Lung (tissue), 11 donors: ENCODE measurements at regions not wholly inside any gene's neighbourhood (a gene's known extent, or its start where the extent isn't known, plus 50 kb on each side); places are given as distances from the start of the nearest gene placed in this dataset.
"Not testable (repeated sequence)": the region's sequence is repeated elsewhere in the genome, so short reads cannot be mapped to it uniquely, and the experiment has no call there.

Experiments
- ATAC-seq: fragments of 200-7000 bp; cut with Tn5 transposase; one replicate; pipeline ENCODE4 v1.9.1; 2020; ENCODE audit warnings: moderate number of reproducible peaks; ENCODE audit not compliant: insufficient read depth, low FRiP score
- DNase-seq, 3 donors: peaks; one replicate each; pipeline ENCODE4 v3.0.0-alpha.2; 2013 to 2017
- H3K27ac ChIP-seq, 2 donors: one replicate each; pipeline ENCODE4 v1.5.1; 2013; ENCODE audit warnings: mild to moderate bottlenecking in 2 of 2, moderate library complexity in 2 of 2, control low read depth in 1 of 2, inconsistent platforms in 1 of 2, low read depth in 1 of 2, low read length in 1 of 2
- H3K27me3 ChIP-seq, 3 donors: one replicate each; pipeline ENCODE4 v1.5.1; 2013; ENCODE audit warnings: low read length in 2 of 3; ENCODE audit not compliant: control insufficient read depth in 3 of 3, insufficient read depth in 3 of 3
- H3K36me3 ChIP-seq, 4 donors: one replicate each; pipeline ENCODE4 v1.5.1; 2013; ENCODE audit warnings: low read length in 4 of 4, mild to moderate bottlenecking in 1 of 4, moderate library complexity in 1 of 4; ENCODE audit not compliant: control insufficient read depth in 4 of 4, insufficient read depth in 4 of 4
- H3K4me1 ChIP-seq, 5 donors: one replicate each; pipeline ENCODE4 v1.5.1; 2013; ENCODE audit warnings: low read length in 5 of 5, mild to moderate bottlenecking in 2 of 5, moderate library complexity in 1 of 5; ENCODE audit not compliant: control insufficient read depth in 5 of 5, insufficient read depth in 5 of 5
- H3K4me3 ChIP-seq: one replicate; pipeline ENCODE4 v1.5.1; 2013; ENCODE audit warnings: mild to moderate bottlenecking, control low read depth, moderate library complexity
- H3K9ac ChIP-seq, 2 donors: one replicate each; pipeline ENCODE4 v1.5.1; 2013; ENCODE audit warnings: low read length in 2 of 2, control low read depth in 1 of 2; ENCODE audit not compliant: insufficient read depth in 1 of 2
- H3K9me3 ChIP-seq, 4 donors: one replicate each; pipeline ENCODE4 v1.5.1; 2013; ENCODE audit warnings: low read length in 3 of 4, mild to moderate bottlenecking in 1 of 4, moderate library complexity in 1 of 4; ENCODE audit not compliant: control insufficient read depth in 4 of 4, insufficient read depth in 3 of 4
- CTCF ChIP-seq: IDR thresholded peaks from 2 replicates; pipeline ENCODE4 v1.5.1; 2012; ENCODE audit warnings: mild to moderate bottlenecking; ENCODE audit errors: control extremely low read depth, extremely low read depth
- WGBS, 2 donors: extraction: QIAGEN DNeasy Blood & Tissue Kit; methylation state at CpG; one replicate each; pipeline ENCODE4 v1.1.7; 2013; 5-methylcytosine and 5-hydroxymethylcytosine counted together
- donor health status: control.
- donor health status: control.
- donor health status: Bipolar disorder and iron deficiency.
- donor health status: healthy.
- donor health status: DM: yes; HTN: yes; CAD: no.

- DNase-seq = no peak
- Histone ChIP-seq H3K27ac (no peak overlapping the region), H3K9ac (no peak overlapping the region), H3K27me3 (peaks cover 0 to 2% (median 0%) of the 10 kb centered on the region in 3 donors), H3K4me3 (no peak overlapping the region), H3K4me1 (no peaks in the 10 kb centered on the region), H3K36me3 (no peaks in the 10 kb centered on the region), H3K9me3 (peaks cover 0 to 2% (median 0%) of the 10 kb centered on the region in 4 donors)
- no peak for TF ChIP-seq CTCF
- 49 to 63% methylated on average over 16 of the region's 16 CpGs for WGBS, 2 donors
- no peak for ATAC-seq
These were observed 72.2 kb downstream of the CRLF2 start for GRCh38 chrX:1140236-1140681.

DNA sequence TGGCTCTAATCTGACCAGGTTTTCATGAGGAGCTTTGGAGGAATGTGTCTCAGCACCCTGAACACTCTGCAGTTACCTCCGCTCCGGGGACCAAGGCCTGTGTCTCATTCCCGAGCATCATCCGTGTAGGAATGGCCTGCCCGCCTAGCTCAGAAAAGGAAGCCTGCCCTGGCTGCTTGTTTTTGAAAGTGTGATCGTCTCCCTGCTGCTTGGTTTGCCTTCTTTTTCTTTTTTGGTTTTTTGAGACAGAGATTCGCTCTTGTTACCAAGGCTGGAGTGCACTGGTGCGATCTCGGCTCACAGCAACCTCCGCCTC, 73.3 kb downstream of the CRLF2 start:
- H3K27me3 ChIP-seq = peaks cover 0 to 2% (median 0%) of the 10 kb centered on the region in 3 donors
- no peaks in the 10 kb centered on the region for H3K4me1 ChIP-seq
- peaks cover 0 to 2% (median 0%) of the 10 kb centered on the region in 4 donors for H3K9me3 ChIP-seq
- DNase-seq (no peak), ATAC-seq (no peak)
- H3K9ac ChIP-seq = no peak overlapping the region
- H3K4me3 ChIP-seq = no peak overlapping the region
- no peak overlapping the region for H3K27ac ChIP-seq
- WGBS, 2 donors = 82 to 89% methylated on average over 10 of the region's 10 CpGs
- TF ChIP-seq CTCF = no peak
- H3K36me3 ChIP-seq = no peaks in the 10 kb centered on the region

DNA sequence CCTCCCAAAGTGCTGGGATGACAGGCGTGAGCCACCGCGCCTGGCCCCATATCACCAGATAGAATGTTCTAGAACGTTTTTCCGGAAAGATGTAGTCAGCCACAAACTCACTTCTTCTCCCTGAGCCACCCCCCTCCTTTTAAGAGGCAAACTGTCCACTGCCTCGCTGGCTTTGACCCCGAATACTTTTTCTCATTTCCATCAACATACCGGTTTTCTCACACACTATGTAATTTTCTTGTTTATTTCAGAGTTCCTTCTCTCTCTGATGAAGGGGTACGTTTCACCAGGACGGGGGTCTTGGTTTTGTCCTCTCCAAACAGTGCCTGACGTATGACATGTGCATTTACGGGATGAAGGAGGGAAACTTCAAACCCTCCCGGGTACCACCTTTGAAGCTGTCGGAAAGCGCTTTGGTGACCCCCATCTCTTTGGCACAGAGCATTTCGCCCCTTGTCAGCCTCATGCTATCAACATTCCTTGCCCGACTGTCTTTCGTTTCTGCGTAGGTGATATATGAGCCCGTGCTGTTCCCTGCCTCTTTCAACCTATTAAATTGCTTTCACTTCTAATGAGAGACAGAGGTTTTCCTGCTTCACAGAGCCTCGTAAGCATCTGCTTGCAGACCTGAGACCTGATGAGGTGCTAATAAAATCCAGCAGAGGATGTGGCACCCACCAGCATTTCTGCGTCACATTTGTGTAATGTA, 73.8 kb downstream of the CRLF2 start:
- Histone ChIP-seq H3K4me3 (no peak overlapping the region), H3K27ac (no peak overlapping the region), H3K9ac (no peak overlapping the region), H3K4me1 (no peaks in the 10 kb centered on the region), H3K9me3 (peaks cover 0 to 2% (median 0%) of the 10 kb centered on the region in 4 donors), H3K36me3 (no peaks in the 10 kb centered on the region), H3K27me3 (peaks cover 0 to 2% (median 0%) of the 10 kb centered on the region in 3 donors)
- 63 to 77% methylated on average over 22 of the region's 22 CpGs for WGBS, 2 donors
- DNase-seq (no peak), ATAC-seq (no peak)
- TF ChIP-seq CTCF = no peak

DNA sequence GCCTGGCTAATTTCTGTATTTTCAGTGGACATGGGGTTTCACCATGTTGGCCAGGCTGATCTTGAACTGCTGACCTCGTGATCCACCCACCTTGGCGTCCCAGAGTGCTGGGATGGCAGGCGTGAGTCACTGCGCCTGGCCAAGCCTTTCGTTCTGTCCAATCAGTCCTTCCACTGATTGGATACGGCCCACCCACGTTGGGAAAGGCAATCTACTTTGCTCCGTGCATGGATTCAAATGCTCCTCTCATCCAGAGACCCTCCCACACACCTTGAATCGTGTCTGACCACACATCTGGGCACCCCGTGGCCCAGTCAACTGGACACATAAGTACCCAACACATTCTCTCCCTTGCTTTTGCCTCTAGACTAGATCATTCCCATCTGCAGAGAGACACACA, 74.9 kb downstream of the CRLF2 start:
- DNase-seq = no peak
- H3K36me3 ChIP-seq = no peaks in the 10 kb centered on the region
- no peak for ATAC-seq
- 84 to 86% methylated on average over 10 of the region's 10 CpGs for WGBS, 2 donors
- no peak overlapping the region for H3K4me3 ChIP-seq
- peaks cover 0 to 2% (median 0%) of the 10 kb centered on the region in 4 donors for H3K9me3 ChIP-seq
- H3K4me1 ChIP-seq = no peaks in the 10 kb centered on the region
- peaks cover 0 to 2% (median 0%) of the 10 kb centered on the region in 3 donors for H3K27me3 ChIP-seq
- no peak overlapping the region for H3K27ac ChIP-seq
- no peak overlapping the region for H3K9ac ChIP-seq
- no peak for TF ChIP-seq CTCF

DNA sequence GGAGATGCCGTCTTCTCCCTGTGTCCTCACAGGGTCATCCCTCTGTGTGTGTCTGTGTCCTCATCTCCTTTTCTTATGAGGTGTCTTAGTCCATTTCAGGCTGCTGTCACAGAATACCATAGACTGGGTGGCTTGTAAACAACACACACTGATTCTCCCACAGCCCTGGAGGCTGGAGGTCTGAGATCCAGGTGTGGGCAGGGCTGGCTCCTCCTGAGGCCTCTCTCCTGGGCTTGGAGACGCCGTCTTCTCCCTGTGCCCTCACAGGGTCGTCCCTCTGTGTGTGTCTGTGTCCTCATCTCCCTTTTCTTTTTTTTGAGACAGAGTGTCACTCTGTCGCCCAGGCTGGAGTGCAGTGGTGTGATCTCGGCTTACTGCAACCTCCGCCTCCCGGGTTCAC, 75.9 kb downstream of the CRLF2 start:
- not testable (repeated sequence) for DNase-seq, ATAC-seq, H3K4me3 ChIP-seq, H3K4me1 ChIP-seq, H3K9me3 ChIP-seq, H3K36me3 ChIP-seq, H3K9ac ChIP-seq, H3K27ac ChIP-seq, H3K27me3 ChIP-seq
- 81 to 90% methylated on average over 7 to 8 of the region's 8 CpGs for WGBS, 2 donors
